K562 (cell line): ENCODE measurements at regions not wholly inside any gene's neighbourhood (a gene's known extent, or its start where the extent isn't known, plus 50 kb on each side); places are given as distances from the start of the nearest gene placed in this dataset.
A peak's percentile ranks its signal among the peaks of the same experiment; 100 is the strongest.

Source experiments
- ATAC-seq: fragments of 200-7000 bp; cut with Tn5 transposase; 3 replicates; pipeline ENCODE4 v1.9.1; 2020; ENCODE audit warnings: moderate library complexity
- BruUV-seq: library from RNA; stranded (reverse); fragments of 400-500 nt; replicated peaks from 2 replicates; lab custom pipeline; 2021; lab: Mats Ljungman, UMichigan
- CTCF ChIA-PET: fragments of 300-600 bp; formaldehyde crosslinking; extraction: SDS; loops from one replicate; lab custom pipeline; 2021; ENCODE audit warnings: low intra/inter-chr PET ratio; lab: Yijun Ruan, JAX
- POLR2A ChIA-PET: fragments of 300-600, 350-650 bp; sonication (Branson Sonifier 250); formaldehyde crosslinking; extraction: SDS; loops from one replicate; lab custom pipeline; 2021; ENCODE audit warnings: antibody characterized with exemption, inconsistent platforms; lab: Yijun Ruan, JAX
- DNase-seq, 4 experiments: peaks; one replicate each; pipeline versions ENCODE4 v3.0.0 to v3.0.0-alpha.2; 2011 to 2018; ENCODE audit warnings: low spot score in 3 of 4, mixed read lengths in 3 of 4; ENCODE audit errors: extremely low read depth in 1 of 4
- FAIRE-seq: peaks from 2 replicates; lab custom pipeline; 2011; peaks lifted over from hg19 to GRCh38; lab: Jason Lieb, UNC
- H2AFZ ChIP-seq: 2 replicates; pipeline ENCODE4 v1.6.0; 2011; ENCODE audit warnings: low read depth, low read length, control low read depth, inconsistent platforms
- H3K27ac ChIP-seq: fragments of 200-600 bp; 3 replicates; pipeline ENCODE4 v1.8.0; 2011; ENCODE audit warnings: low read depth, mild to moderate bottlenecking, control low read depth, inconsistent platforms, low read length, moderate library complexity, mixed read lengths; ENCODE audit errors: extremely low read depth
- H3K27me3 ChIP-seq, 2 experiments: fragments of 300-600 bp in 1 of 2; 2 replicates in 1 of 2; 3 replicates in 1 of 2; pipeline versions ENCODE4 v1.6.0 to v1.8.0; 2011; ENCODE audit warnings: inconsistent platforms in 2 of 2, low read length in 2 of 2, mild to moderate bottlenecking in 1 of 2, mixed read lengths in 1 of 2, moderate library complexity in 1 of 2; ENCODE audit not compliant: control insufficient read depth in 2 of 2, insufficient read depth in 2 of 2
- H3K36me3 ChIP-seq: fragments of 300-600 bp; 3 replicates; pipeline ENCODE4 v1.8.0; 2011; ENCODE audit warnings: mild to moderate bottlenecking, low read length, inconsistent platforms; ENCODE audit not compliant: control insufficient read depth, insufficient read depth
- H3K4me1 ChIP-seq, 2 experiments: fragments of 200-600 bp in 1 of 2; replicated peaks in 1 of 2; 2 replicates in 1 of 2; 3 replicates in 1 of 2; pipeline versions ENCODE4 v1.5.1 to v1.8.0; 2011; ENCODE audit warnings: inconsistent platforms in 2 of 2, low read length in 2 of 2, mild to moderate bottlenecking in 1 of 2, mixed read lengths in 1 of 2, moderate library complexity in 1 of 2; ENCODE audit not compliant: control insufficient read depth in 2 of 2, insufficient read depth in 2 of 2
- H3K4me2 ChIP-seq: 2 replicates; pipeline ENCODE4 v1.6.1; 2011; ENCODE audit warnings: low read length, control low read depth, inconsistent platforms, mixed read lengths; ENCODE audit not compliant: insufficient read depth
- H3K4me3 ChIP-seq: fragments of 200-600 bp; sonication (generic), shearing (Covaris generic); 2 replicates; pipeline ENCODE4 v1.5.1; 2016; ENCODE audit warnings: control low read depth, inconsistent platforms
- H3K79me2 ChIP-seq: fragments of 200-600 bp; 3 replicates; pipeline ENCODE4 v1.8.0; 2011; ENCODE audit warnings: low read length, inconsistent platforms; ENCODE audit not compliant: control insufficient read depth, insufficient read depth
- H3K9ac ChIP-seq, 2 experiments: 2 replicates each; pipeline versions ENCODE4 v1.6.0 to v1.6.1; 2011; ENCODE audit warnings: low read depth in 2 of 2, low read length in 2 of 2, control low read depth in 1 of 2, inconsistent platforms in 1 of 2, mild to moderate bottlenecking in 1 of 2, mixed read lengths in 1 of 2; ENCODE audit not compliant: insufficient read depth in 1 of 2
- H3K9me1 ChIP-seq: one replicate; pipeline ENCODE4 v1.6.0; 2011; ENCODE audit warnings: inconsistent platforms, mild to moderate bottlenecking, low read length, moderate library complexity; ENCODE audit not compliant: control insufficient read depth, insufficient read depth
- H3K9me3 ChIP-seq: replicated peaks from 2 replicates; pipeline ENCODE4 v1.5.1; 2011; ENCODE audit warnings: low read depth, low read length, inconsistent platforms; ENCODE audit not compliant: control insufficient read depth, insufficient read depth
- H4K20me1 ChIP-seq: replicated peaks from 2 replicates; pipeline ENCODE4 v1.6.1; 2011; ENCODE audit warnings: low read length, inconsistent platforms, mixed read lengths; ENCODE audit not compliant: control insufficient read depth, insufficient read depth
- CC2D1A ChIP-seq: fragments of 450-650 bp; IDR thresholded peaks from 2 replicates; pipeline ENCODE4 v1.6.1; 2017; ENCODE audit warnings: mild to moderate bottlenecking
- KDM4B ChIP-seq, 2 experiments: fragments of 450-650 bp in 1 of 2; sonication (generic) in 1 of 2; IDR thresholded peaks; 2 replicates each; pipeline ENCODE4 v1.6.1; 2016 to 2017; ENCODE audit warnings: borderline replicate concordance in 2 of 2, antibody characterized with exemption in 1 of 2, low read depth in 1 of 2, mild to moderate bottlenecking in 1 of 2
- NFE2 ChIP-seq: IDR thresholded peaks from 2 replicates; pipeline ENCODE4 v1.6.1; 2014; ENCODE audit warnings: antibody characterized with exemption, low read depth
- PCBP2 ChIP-seq: fragments of 200-400 bp; formaldehyde crosslinking; IDR thresholded peaks from 2 replicates; pipeline ENCODE4 v1.6.1; 2018; ENCODE audit warnings: low read length, low read depth, mild to moderate bottlenecking, moderate library complexity; ENCODE audit not compliant: poor library complexity, severe bottlenecking
- PHB2 ChIP-seq: fragments of 450-650 bp; IDR thresholded peaks from 2 replicates; pipeline ENCODE4 v1.6.1; 2017; ENCODE audit warnings: low read depth
- U2AF2 ChIP-seq: fragments of 200-400 bp; formaldehyde crosslinking; optimal IDR thresholded peaks from 2 replicates; pipeline ENCODE3; 2017; ENCODE audit warnings: low read depth, mild to moderate bottlenecking, low read length
- ZNF316 ChIP-seq: fragments of 450-650 bp; IDR thresholded peaks from 2 replicates; pipeline ENCODE4 v1.6.1; 2016
- ZNF77 ChIP-seq: fragments of 250-450 bp; sonication (Bioruptor Pico); IDR thresholded peaks from 2 replicates; pipeline ENCODE4 v1.5.0; 2020
- WGBS: fragments of 100-300 bp; shearing (Covaris generic); methylation state at CpG from one replicate; pipeline ENCODE4 v1.1.6; 2016; ENCODE audit warnings: low coverage, mixed read lengths; ENCODE audit not compliant: insufficient coverage; ENCODE audit errors: missing lambda C conversion rate; 5-methylcytosine and 5-hydroxymethylcytosine counted together
- in situ Hi-C: fragments of 300-500 bp; cut with MboI; formaldehyde crosslinking; loops from 4 replicates; pipeline ENCODE4 v1.15.0; 2018; ENCODE audit warnings: inconsistent platforms, mixed read lengths
- intact Hi-C: fragments of 100-400 bp; cut with micrococcal nuclease; formaldehyde crosslinking; loops from 2 replicates; pipeline ENCODE4 v1.14.2; 2022
- TF ChIP-seq, protein P1 (sequence below): fragments of 450-650 bp; IDR thresholded peaks from 2 replicates; pipeline ENCODE4 v1.6.1; 2017; ENCODE audit warnings: antibody characterized with exemption, mild to moderate bottlenecking
- TF ChIP-seq, protein P2 (sequence below): sonication (generic); formaldehyde crosslinking; IDR thresholded peaks from 2 replicates; pipeline ENCODE4 v1.8.1; 2022; ENCODE audit warnings: missing genetic modification reagents
- TF ChIP-seq, protein P3 (sequence below): fragments of 250-450 bp; sonication (Bioruptor Pico); IDR thresholded peaks from 2 replicates; pipeline ENCODE4 v1.5.0; 2021; ENCODE audit warnings: mild to moderate bottlenecking, borderline replicate concordance
- TF ChIP-seq, protein P4 (sequence below): fragments of 450-650 bp; IDR thresholded peaks from 2 replicates; pipeline ENCODE4 v1.6.1; 2016

DNA sequence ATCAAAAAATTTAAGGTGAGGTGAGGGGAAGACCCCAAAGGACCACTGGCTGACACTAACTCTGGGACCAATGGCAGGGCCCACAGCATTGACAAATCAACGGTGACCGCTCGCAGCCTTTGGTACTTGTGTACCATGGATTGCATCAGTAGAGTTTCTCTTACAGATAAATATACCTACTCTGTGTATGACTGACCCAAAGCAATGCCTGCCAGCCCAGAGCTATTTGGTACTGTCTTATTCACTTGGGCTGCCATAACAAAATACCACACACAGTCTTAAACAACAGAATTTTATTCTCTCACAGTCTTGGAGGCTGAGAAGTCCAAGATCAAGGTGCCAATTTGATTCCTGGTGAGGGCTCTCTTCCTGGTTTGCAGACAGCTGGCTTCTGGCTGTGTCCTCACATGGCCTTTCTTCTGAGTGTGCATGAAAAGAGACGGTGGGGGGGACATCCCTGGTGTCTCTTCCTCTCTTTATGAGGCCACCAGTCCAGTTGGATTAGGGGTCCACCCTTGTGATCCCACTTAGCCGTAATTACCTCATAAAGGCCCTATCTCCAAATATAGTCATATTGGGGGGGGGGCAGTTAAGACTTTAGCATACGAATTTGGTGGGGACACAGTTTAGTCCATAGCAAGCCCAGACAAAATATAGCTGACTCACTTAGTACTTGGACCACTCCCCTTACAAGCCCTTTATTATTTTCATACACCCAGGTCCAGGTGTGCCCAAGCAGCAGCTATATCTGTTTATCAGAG, 336.3 kb downstream of the CD83 start (continued):
- TF ChIP-seq, protein P1, sequence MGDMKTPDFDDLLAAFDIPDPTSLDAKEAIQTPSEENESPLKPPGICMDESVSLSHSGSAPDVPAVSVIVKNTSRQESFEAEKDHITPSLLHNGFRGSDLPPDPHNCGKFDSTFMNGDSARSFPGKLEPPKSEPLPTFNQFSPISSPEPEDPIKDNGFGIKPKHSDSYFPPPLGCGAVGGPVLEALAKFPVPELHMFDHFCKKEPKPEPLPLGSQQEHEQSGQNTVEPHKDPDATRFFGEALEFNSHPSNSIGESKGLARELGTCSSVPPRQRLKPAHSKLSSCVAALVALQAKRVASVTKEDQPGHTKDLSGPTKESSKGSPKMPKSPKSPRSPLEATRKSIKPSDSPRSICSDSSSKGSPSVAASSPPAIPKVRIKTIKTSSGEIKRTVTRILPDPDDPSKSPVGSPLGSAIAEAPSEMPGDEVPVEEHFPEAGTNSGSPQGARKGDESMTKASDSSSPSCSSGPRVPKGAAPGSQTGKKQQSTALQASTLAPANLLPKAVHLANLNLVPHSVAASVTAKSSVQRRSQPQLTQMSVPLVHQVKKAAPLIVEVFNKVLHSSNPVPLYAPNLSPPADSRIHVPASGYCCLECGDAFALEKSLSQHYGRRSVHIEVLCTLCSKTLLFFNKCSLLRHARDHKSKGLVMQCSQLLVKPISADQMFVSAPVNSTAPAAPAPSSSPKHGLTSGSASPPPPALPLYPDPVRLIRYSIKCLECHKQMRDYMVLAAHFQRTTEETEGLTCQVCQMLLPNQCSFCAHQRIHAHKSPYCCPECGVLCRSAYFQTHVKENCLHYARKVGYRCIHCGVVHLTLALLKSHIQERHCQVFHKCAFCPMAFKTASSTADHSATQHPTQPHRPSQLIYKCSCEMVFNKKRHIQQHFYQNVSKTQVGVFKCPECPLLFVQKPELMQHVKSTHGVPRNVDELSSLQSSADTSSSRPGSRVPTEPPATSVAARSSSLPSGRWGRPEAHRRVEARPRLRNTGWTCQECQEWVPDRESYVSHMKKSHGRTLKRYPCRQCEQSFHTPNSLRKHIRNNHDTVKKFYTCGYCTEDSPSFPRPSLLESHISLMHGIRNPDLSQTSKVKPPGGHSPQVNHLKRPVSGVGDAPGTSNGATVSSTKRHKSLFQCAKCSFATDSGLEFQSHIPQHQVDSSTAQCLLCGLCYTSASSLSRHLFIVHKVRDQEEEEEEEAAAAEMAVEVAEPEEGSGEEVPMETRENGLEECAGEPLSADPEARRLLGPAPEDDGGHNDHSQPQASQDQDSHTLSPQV: peak; percentile 74; the same call in 1 of the 2 replicates
- TF ChIP-seq ZNF316: peak; percentile 81
- no peak for TF ChIP-seq PHB2
- TF ChIP-seq CC2D1A: no peak
- peak; percentile 36; the same call in 1 of the 2 replicates for TF ChIP-seq NFE2
- TF ChIP-seq, all 486 proteins: peak for 29

DNA sequence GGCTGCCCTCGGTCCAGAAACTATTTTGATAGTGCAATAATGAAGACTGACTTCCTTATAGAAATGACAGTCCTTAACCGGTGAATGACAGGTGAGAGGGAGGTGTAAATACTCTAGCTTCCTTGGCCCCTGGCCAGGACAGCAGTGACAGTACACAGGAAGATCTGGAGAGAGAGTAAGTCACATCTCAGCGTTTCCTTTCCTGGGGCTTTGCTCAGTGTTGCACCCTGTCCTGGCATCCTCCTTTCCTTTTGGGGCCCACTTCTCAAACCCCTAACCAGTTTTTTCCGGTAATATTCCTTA, 336.9 kb downstream of the CD83 start:
- ATAC-seq: peak; percentile 33; the same call in 2 of the 3 replicates
- TF ChIP-seq, protein P2, sequence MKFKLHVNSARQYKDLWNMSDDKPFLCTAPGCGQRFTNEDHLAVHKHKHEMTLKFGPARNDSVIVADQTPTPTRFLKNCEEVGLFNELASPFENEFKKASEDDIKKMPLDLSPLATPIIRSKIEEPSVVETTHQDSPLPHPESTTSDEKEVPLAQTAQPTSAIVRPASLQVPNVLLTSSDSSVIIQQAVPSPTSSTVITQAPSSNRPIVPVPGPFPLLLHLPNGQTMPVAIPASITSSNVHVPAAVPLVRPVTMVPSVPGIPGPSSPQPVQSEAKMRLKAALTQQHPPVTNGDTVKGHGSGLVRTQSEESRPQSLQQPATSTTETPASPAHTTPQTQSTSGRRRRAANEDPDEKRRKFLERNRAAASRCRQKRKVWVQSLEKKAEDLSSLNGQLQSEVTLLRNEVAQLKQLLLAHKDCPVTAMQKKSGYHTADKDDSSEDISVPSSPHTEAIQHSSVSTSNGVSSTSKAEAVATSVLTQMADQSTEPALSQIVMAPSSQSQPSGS (CRISPR knock-in tag): no peak
- no peak for TF ChIP-seq KDM4B (IDR thresholded peaks at IDR 0.05; ENCODE audit: borderline replicate concordance in 2 of 2, low read depth in 1 of 2)
- no peak for TF ChIP-seq PCBP2
- TF ChIP-seq, protein P3, sequence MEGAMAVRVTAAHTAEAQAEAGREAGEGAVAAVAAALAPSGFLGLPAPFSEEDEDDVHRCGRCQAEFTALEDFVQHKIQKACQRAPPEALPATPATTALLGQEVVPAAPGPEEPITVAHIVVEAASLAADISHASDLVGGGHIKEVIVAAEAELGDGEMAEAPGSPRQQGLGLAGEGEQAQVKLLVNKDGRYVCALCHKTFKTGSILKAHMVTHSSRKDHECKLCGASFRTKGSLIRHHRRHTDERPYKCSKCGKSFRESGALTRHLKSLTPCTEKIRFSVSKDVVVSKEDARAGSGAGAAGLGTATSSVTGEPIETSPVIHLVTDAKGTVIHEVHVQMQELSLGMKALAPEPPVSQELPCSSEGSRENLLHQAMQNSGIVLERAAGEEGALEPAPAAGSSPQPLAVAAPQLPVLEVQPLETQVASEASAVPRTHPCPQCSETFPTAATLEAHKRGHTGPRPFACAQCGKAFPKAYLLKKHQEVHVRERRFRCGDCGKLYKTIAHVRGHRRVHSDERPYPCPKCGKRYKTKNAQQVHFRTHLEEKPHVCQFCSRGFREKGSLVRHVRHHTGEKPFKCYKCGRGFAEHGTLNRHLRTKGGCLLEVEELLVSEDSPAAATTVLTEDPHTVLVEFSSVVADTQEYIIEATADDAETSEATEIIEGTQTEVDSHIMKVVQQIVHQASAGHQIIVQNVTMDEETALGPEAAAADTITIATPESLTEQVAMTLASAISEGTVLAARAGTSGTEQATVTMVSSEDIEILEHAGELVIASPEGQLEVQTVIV: no peak
- no peak for TF ChIP-seq U2AF2
- TF ChIP-seq, protein P4, sequence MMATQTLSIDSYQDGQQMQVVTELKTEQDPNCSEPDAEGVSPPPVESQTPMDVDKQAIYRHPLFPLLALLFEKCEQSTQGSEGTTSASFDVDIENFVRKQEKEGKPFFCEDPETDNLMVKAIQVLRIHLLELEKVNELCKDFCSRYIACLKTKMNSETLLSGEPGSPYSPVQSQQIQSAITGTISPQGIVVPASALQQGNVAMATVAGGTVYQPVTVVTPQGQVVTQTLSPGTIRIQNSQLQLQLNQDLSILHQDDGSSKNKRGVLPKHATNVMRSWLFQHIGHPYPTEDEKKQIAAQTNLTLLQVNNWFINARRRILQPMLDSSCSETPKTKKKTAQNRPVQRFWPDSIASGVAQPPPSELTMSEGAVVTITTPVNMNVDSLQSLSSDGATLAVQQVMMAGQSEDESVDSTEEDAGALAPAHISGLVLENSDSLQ: peak; percentile 90
- TF ChIP-seq ZNF77 (CRISPR knock-in tag): no peak

More for the DNA sequence above, 336.9 kb downstream of the CD83 start:
- Histone ChIP-seq H3K4me1 (peaks cover 36 to 76% of the 10 kb centered on the region in 2 experiments), H3K4me2 (0 out of 2 replicates have a peak overlapping the region, but pooled peaks have one; percentile 8), H3K9me1 (peaks cover 3% of the 10 kb centered on the region), H3K9me3 (no peaks in the 10 kb centered on the region), H2AFZ (peak overlapping the region; percentile 76; the same call in 1 of the 2 replicates), H3K9ac (no peak overlapping the region), H3K4me3 (no peak overlapping the region), H3K79me2 (no peaks in the 10 kb centered on the region), H3K36me3 (no peaks in the 10 kb centered on the region), H3K27ac (peak overlapping the region; percentile 77), H4K20me1 (no peaks in the 10 kb centered on the region), H3K27me3 (no peaks in the 10 kb centered on the region)
- WGBS: 23% methylated on average over 4 of the region's 4 CpGs
- peak in 2 of 4 experiments; percentile 57 to 69 for DNase-seq
- intact Hi-C loops (loop anchor here (5.0 kb wide), 1 partner anchor 258 kb away; no protein-coding TSS in a partner anchor), in situ Hi-C loops (no loop called here)
- ChIA-PET CTCF (no interaction called here), POLR2A (no interaction called here)
- BruUV-seq: no TSS peak
- no peak for FAIRE-seq
